OCI-LY1 (cell line): ENCODE measurements at regions not wholly inside any gene's neighbourhood (a gene's known extent, or its start where the extent isn't known, plus 50 kb on each side); places are given as distances from the start of the nearest gene placed in this dataset.

Source experiments
- H2AFZ ChIP-seq: fragments of 200-600 bp; sonication (generic), shearing (Covaris generic); 2 replicates; pipeline ENCODE4 v1.6.0; 2014; ENCODE audit warnings: antibody characterized with exemption, mild to moderate bottlenecking, low read length
- H3F3A ChIP-seq: fragments of 200-600 bp; sonication (generic), shearing (Covaris generic); 2 replicates; pipeline ENCODE4 v1.6.0; 2014; ENCODE audit warnings: mild to moderate bottlenecking, antibody characterized with exemption, low read length, moderate library complexity; ENCODE audit not compliant: insufficient read depth
- H3K27ac ChIP-seq: fragments of 200-600 bp; sonication (generic); 2 replicates; pipeline ENCODE4 v1.5.1; 2014; ENCODE audit warnings: low read length, mixed run types, mild to moderate bottlenecking, low read depth; ENCODE audit not compliant: poor library complexity, severe bottlenecking
- H3K27me3 ChIP-seq: fragments of 200-600 bp; sonication (generic); 2 replicates; pipeline ENCODE4 v1.6.0; 2014; ENCODE audit warnings: antibody characterized with exemption, mild to moderate bottlenecking, low read length, moderate library complexity; ENCODE audit not compliant: insufficient read depth
- H3K36me3 ChIP-seq: fragments of 200-600 bp; sonication (generic); 2 replicates; pipeline ENCODE4 v1.6.1; 2014; ENCODE audit warnings: mild to moderate bottlenecking, antibody characterized with exemption, low read length, moderate library complexity, mixed read lengths; ENCODE audit not compliant: insufficient read depth
- H3K4me1 ChIP-seq: fragments of 200-600 bp; sonication (generic); 2 replicates; pipeline ENCODE4 v1.5.1; 2014; ENCODE audit warnings: mild to moderate bottlenecking, low read length, moderate library complexity; ENCODE audit not compliant: insufficient read depth, severe bottlenecking
- H3K4me2 ChIP-seq: fragments of 200-600 bp; sonication (generic), shearing (Covaris generic); 2 replicates; pipeline ENCODE4 v1.6.1; 2014; ENCODE audit warnings: low read length
- H3K4me3 ChIP-seq: fragments of 200-600 bp; sonication (generic); 2 replicates; pipeline ENCODE4 v1.5.1; 2014; ENCODE audit warnings: low read length, low read depth, mild to moderate bottlenecking, mixed read lengths; ENCODE audit not compliant: poor library complexity, severe bottlenecking
- H3K79me2 ChIP-seq: fragments of 200-600 bp; shearing (Covaris generic); 2 replicates; pipeline ENCODE4 v1.6.1; 2016; ENCODE audit warnings: mixed run types, low read length, mixed read lengths; ENCODE audit not compliant: insufficient read depth
- H3K9ac ChIP-seq: fragments of 200-600 bp; sonication (generic), shearing (Covaris generic); 2 replicates; pipeline ENCODE4 v1.6.1; 2014; ENCODE audit warnings: mild to moderate bottlenecking, low read length, mixed read lengths
- H3K9me2 ChIP-seq: fragments of 200-600 bp; sonication (generic), shearing (Covaris generic); 2 replicates; pipeline ENCODE4 v1.6.1; 2014; ENCODE audit warnings: low read depth, mild to moderate bottlenecking, low read length, mixed read lengths
- H3K9me3 ChIP-seq: fragments of 200-600 bp; shearing (Covaris generic); 2 replicates; pipeline ENCODE4 v1.6.1; 2014; ENCODE audit warnings: low read length, mixed read lengths
- H4K20me1 ChIP-seq: fragments of 200-600 bp; sonication (generic), shearing (Covaris generic); 2 replicates; pipeline ENCODE4 v1.6.0; 2016; ENCODE audit warnings: mild to moderate bottlenecking, low read length; ENCODE audit not compliant: insufficient read depth
- CTCF ChIP-seq: fragments of 200-600 bp; sonication (generic), shearing (Covaris generic); IDR thresholded peaks from 2 replicates; pipeline ENCODE4 v1.5.1; 2017; ENCODE audit warnings: mild to moderate bottlenecking, antibody characterized with exemption, low read length, moderate library complexity, mixed read lengths
- EZH2 ChIP-seq: fragments of 200-600 bp; sonication (generic), shearing (Covaris generic); IDR thresholded peaks from 2 replicates; pipeline ENCODE4 v1.8.0; 2017; ENCODE audit warnings: borderline replicate concordance, mixed run types, mild to moderate bottlenecking, antibody characterized with exemption, low read length, moderate library complexity, mixed read lengths

- H3K9me2 ChIP-seq, result no peaks in the 10 kb centered on the region
- H3K4me2 ChIP-seq, result no peak overlapping the region
- no peak overlapping the region for H2AFZ ChIP-seq
- no peaks in the 10 kb centered on the region for H4K20me1 ChIP-seq
- no peak overlapping the region for H3K27ac ChIP-seq
- no peaks in the 10 kb centered on the region for H3K27me3 ChIP-seq
- TF ChIP-seq EZH2, result no peak
- TF ChIP-seq CTCF, result no peak
- H3K4me3 ChIP-seq, result no peak overlapping the region
- H3K9me3 ChIP-seq, result no peaks in the 10 kb centered on the region
- H3K79me2 ChIP-seq, result no peaks in the 10 kb centered on the region
- H3K36me3 ChIP-seq, result no peaks in the 10 kb centered on the region
- no peaks in the 10 kb centered on the region for H3F3A ChIP-seq
- H3K9ac ChIP-seq, result no peak overlapping the region
- H3K4me1 ChIP-seq, result no peaks in the 10 kb centered on the region
These were observed 59.0 kb upstream of the PDE10A start for GRCh38 chr6:165722022-165722421.

GRCh38 chr6:165721356-165721755 lies 58.3 kb upstream of the PDE10A start:
- H3K9ac ChIP-seq, result no peak overlapping the region
- H2AFZ ChIP-seq, result no peak overlapping the region
- no peak overlapping the region for H3K27ac ChIP-seq
- H3F3A ChIP-seq, result no peaks in the 10 kb centered on the region
- no peaks in the 10 kb centered on the region for H4K20me1 ChIP-seq
- no peaks in the 10 kb centered on the region for H3K27me3 ChIP-seq
- H3K9me2 ChIP-seq, result no peaks in the 10 kb centered on the region
- no peaks in the 10 kb centered on the region for H3K79me2 ChIP-seq
- no peaks in the 10 kb centered on the region for H3K36me3 ChIP-seq
- no peak overlapping the region for H3K4me2 ChIP-seq
- H3K4me1 ChIP-seq, result no peaks in the 10 kb centered on the region
- no peaks in the 10 kb centered on the region for H3K9me3 ChIP-seq
- H3K4me3 ChIP-seq, result no peak overlapping the region
- TF ChIP-seq EZH2, result no peak
- no peak for TF ChIP-seq CTCF

- Histone ChIP-seq H3K4me1 (no peaks in the 10 kb centered on the region), H3K79me2 (no peaks in the 10 kb centered on the region), H3F3A (no peaks in the 10 kb centered on the region), H4K20me1 (no peaks in the 10 kb centered on the region), H3K36me3 (no peaks in the 10 kb centered on the region), H2AFZ (no peak overlapping the region), H3K4me3 (no peak overlapping the region), H3K4me2 (no peak overlapping the region), H3K9ac (no peak overlapping the region), H3K27ac (no peak overlapping the region), H3K27me3 (no peaks in the 10 kb centered on the region; the same call in 1 of the 2 replicates), H3K9me2 (no peaks in the 10 kb centered on the region), H3K9me3 (no peaks in the 10 kb centered on the region)
- TF ChIP-seq CTCF (no peak), EZH2 (no peak)
These were observed 55.5 kb upstream of the PDE10A start for GRCh38 chr6:165718491-165718891.
